T-helper 2 cell treated with Interferon-gamma antibody and Interleukin-4, amounts not matched to agents 100 ng/mL and 5 ng/mL, for 36 hours (primary cell): ENCODE measurements at regions not wholly inside any gene's neighbourhood (a gene's known extent, or its start where the extent isn't known, plus 50 kb on each side); places are given as distances from the start of the nearest gene placed in this dataset.

Experiments
- intact Hi-C: fragments of 100-400 bp; cut with micrococcal nuclease; formaldehyde crosslinking; loops from one replicate; pipeline ENCODE4 v1.15.1; 2023

DNA sequence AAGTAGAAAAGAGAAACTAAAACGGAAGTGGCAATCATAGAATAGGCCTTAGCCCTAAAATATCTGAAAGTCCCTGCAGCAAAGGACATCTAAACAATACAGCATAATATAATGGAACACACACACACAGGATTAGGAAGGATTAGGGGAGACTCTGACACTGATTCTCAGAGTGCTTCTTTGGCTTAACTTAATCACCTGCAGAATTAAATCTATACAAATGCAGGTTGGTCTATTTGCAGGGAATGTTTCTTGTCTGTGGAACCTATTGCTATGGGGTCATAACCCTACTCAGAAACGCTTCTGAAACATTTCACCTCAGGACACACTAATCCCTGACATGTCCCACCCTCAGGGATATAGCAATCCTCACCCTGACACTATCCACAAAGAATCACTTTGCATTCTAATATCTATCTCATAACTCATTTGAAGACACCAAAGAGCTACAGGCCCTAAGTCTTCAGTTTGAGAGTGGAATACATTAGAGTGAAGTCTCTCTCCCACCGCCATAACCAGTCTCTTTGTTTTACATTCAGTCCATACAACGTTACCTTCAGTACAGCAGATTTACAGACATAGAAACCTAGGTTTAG, 1041.2 kb downstream of the TUSC7 start:
- intact Hi-C loops: no loop called here

DNA sequence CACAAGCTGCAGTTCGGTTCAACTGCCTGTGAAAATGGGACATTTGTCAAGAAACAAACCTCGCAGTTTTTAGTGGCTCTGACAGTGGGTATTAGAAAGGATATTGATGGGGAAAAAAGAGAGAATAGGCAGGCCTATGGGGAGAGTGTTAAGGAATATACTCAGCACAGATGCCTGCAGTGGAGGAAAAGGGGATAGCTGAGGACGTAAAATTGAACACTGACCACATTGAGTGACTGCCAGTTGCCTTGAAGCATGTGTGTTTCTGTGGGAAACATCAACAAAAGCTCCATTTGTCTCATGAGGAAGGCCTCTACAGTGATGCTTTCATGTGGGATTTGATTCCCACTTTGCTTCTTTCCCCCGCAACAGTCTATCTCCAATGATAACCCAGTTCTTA, 1042.1 kb downstream of the TUSC7 start:
- intact Hi-C loops: no loop called here

DNA sequence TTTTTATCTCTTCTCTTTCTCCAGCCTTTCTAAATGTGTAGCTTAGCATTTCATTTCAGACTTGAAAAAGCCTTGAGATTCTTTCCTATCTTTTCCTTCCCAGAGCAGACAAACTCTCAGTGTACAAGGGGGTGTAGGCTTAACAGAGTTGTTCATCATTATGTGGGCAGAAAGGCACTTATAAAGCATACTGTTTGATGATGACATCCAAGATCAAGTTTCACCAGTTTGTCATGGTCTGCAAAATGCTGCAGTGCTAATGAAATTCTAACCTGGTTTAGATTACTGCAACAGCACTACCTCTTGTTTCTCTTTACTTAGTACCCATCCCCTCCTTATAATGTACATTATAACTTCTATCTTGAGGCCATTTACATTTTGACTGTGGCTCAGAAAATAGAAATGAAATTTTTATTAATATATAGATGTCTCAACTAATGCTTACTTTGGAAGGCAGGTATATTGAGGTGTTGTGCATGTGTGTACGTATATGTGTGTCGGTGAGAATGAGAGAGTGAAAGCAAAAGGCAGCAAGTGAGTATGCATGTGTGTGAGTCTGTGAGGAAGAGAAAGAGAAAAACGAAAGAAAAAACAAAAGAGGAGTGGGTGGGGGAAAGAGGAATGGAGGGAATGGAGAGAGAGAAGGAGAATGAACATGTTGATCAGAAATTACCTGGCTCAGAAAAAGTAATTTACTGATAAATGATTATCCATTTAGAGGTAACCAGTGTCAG, 1043.6 kb downstream of the TUSC7 start:
- intact Hi-C loops: no loop called here

DNA sequence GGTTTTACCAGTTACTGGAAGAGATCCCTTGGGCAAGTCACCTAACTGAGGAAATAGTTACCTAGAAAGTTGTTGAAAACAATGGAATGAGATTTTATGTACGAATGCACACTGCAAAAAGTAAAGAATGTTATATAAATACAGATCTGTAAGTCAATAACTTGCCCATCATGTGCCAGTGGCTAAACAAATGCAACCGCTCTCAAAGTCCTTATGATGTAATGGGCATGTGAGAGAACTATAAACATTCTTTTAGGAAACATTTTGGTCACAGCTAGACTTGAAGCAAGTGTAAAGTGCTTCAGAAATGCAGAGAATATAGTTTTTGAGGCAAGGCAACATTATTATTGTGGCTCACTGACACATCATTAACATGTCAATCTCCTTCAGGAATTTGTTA, 1044.5 kb downstream of the TUSC7 start:
- intact Hi-C loops: no loop called here

DNA sequence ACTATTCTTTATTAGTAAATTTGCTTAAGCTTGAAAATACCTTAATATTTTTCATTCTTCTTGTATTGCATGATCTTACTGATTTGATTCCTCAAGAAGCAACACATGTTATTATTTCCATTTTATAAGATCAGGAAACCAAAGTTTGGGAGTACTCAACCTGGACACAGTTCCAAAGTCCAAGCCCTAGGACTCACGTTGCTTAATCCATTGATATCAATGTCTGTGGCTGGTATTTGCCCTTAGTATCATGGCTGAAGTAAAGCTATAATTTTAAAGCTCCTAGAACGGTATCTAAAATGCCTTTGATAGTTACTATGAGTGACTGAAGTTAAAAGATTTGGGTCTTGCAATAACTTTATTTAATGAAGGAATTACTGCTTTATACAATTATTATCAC, 1045.3 kb downstream of the TUSC7 start:
- intact Hi-C loops: no loop called here

DNA sequence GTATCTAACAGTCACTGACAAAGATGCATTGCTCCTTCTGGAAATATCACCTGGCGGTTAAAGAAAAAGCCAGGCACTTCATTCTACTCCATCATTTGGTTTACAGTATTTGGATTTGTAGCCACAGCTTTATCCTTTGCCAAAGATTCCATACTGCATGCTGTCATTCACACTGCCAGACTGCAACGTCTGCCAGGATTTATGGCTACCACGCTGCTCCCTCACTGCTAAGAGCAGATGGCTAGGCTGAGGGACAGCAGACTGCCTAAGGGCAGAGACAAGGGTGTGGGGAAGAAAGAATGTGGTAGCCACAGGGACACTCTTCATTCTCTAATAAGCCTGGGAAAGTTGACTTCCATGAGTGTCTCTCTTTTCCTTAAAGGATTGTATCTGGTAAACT, 1047.0 kb downstream of the TUSC7 start:
- intact Hi-C loops: no loop called here

DNA sequence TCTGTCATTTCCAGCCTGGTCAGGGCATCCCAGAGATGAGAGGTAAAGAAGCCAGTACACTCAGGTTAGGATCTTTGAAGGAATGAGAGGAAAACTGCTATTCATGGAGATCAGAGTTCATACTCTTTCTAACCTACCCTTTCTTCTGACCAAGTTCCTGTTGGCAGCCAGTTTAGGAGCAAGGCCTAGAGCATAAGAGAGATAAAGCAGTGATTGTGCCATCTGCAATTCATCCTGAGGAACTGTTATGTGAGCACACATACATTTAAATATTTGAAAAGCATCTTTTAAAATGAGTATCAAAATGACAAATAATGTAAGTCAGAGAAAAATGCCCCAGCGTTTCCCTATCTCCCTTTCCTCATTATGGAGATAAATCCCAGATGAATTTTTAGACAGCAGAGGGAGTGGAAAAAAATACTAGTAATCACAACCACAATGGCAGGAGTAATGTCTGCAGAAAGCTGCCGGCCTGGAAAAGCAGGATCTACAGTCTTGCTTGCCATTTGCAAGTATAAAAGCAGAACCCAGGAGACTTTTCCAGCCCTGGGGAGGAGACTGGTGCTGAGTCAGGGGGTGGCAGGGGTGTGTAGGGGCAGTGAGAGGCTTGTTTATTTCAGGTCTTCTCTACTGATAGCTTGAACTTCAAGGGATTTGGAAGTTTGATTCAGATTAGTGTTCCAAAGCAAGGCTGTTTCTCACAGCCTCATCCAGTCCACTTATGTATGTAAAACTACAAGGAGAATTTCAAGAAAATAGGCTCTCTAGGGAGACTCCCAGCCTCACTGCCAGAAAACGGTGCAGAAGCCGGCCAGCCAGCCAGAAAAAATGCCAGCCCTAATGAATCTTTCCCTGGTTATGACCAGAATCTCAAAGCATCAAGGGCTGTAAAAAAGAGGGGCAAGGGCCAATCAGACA, 1052.4 kb downstream of the TUSC7 start:
- intact Hi-C loops: no loop called here

DNA sequence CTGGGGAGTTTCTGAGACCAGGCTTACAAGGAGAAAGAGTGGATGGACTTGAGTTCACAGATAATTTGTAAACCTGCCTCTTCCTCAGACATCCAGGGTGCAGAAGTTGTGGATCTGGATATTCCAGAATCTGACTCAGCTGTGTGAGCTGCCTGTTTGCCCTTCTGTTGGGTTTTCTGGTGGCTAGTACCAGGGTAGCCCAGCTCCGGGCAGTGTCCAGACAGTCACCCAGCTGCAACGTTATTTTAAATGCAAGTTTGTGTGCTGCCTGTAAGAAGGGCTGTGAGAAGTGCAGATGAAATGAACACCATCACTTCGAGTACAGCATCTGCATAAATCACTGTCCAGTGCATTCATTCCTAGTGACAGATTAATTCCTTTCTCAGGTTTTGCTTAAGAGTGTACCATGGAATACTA, 1053.0 kb downstream of the TUSC7 start:
- intact Hi-C loops: no loop called here

DNA sequence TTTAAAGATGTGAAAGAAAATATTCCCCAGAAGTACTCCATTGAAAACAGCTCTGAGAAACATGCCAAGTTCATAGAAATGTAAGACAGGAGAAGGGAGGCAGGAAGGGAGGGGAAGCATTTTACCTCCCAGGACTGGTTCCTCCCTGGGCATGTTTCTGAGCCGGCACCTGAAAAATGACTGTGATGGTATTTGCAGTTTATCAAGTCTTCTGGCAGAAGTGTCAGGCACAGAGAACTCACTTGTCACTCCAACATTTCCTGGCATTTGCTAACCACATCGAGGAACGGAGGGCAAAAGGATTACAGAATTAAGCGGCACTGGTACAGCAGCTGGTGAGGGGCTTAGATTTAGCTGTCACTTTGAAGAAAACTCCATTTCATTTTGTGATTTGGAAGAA, 1054.0 kb downstream of the TUSC7 start:
- intact Hi-C loops: no loop called here

DNA sequence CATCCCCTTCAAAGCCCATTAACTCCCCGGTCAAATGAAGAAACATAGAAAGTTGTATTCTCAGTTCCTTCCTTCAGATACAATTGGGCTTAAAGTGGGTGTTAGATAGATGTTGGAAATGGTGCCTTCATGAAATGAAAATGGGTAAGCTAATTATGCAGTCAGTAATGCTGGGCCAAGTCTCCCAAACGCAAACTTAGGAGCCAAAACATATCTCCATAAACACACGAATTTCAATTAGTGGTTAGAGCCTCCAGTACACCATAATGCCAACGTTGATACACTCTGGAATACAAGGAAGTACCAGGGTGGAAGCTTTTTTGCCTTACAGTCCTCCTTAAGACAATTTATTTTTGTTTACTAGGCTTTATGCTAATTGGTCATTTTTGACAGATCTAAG, 1059.0 kb downstream of the TUSC7 start:
- intact Hi-C loops: no loop called here

DNA sequence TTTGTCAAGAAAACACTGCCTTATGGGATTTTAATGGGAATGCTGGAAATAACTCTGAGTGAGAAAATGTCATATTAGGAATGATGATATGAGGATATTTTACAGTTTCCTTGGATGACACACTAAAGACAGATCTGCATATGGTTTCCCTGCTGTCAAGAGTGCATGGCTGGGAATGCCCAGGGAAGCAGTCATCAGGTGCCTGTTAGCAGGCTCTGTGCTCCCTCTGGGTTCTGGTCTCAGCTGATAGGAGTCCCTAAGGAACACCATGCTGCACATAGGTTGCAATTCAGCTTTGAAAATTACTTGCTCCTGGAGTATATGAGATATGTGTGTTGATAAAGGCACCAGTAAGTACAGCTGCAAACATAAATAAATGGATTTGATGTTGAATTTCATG, 1064.6 kb downstream of the TUSC7 start:
- intact Hi-C loops: no loop called here

DNA sequence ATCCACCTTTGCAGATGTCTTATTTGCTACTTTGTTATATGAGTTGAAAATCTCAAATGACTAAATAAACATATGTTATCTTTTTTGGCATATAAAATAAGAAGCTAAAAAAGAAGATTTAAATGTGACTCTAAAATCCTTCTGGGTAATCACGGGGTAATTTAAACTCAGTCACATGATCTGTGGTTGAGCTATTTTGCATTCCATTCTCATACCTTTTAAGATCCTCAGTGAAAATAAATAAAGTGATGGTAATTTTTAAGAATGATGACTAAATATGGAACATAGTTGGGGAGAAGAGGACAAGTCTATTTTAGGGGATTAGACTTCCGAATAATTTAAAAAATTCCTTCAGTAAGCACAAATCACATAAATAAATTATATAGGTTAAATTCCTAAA, 1076.8 kb downstream of the TUSC7 start:
- intact Hi-C loops: no loop called here

DNA sequence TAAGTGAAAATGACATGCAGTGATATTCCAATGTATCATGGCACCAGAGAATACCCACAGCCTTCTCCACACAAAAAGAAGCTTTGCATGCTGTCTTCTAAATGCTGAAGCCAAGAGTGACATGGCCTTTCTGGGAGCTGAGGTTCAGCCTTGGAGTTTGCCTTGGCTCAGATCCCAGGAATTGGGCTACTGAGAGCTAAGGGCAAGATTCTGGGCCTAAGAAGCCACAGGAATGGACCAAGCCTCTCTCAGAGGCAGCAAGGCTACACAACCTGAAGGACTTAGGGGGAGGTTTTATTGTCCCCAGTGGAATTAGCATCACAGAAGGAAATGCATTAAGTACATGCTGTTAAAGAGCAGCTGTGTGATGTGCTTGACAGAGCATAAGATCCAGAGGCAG, 1078.5 kb downstream of the TUSC7 start:
- intact Hi-C loops: no loop called here

DNA sequence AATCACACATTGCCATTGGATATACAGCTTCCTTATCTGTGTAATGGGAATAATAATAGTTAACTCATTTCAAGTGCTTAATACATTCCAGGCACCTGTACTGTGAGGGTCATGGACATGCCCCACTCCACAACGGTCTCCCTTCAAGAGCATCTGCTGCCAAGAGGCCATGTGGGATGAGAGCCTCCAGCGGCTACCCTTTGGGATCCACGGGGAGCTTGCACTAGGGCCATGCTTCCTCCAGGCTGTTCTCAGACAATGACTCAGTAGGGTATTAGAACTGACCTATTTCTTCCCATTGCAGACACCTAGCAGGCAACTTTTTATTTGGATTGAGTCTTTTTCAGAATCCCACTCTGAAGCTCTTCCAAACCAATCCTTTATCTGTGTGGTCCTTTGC, 1078.9 kb downstream of the TUSC7 start:
- intact Hi-C loops: no loop called here

DNA sequence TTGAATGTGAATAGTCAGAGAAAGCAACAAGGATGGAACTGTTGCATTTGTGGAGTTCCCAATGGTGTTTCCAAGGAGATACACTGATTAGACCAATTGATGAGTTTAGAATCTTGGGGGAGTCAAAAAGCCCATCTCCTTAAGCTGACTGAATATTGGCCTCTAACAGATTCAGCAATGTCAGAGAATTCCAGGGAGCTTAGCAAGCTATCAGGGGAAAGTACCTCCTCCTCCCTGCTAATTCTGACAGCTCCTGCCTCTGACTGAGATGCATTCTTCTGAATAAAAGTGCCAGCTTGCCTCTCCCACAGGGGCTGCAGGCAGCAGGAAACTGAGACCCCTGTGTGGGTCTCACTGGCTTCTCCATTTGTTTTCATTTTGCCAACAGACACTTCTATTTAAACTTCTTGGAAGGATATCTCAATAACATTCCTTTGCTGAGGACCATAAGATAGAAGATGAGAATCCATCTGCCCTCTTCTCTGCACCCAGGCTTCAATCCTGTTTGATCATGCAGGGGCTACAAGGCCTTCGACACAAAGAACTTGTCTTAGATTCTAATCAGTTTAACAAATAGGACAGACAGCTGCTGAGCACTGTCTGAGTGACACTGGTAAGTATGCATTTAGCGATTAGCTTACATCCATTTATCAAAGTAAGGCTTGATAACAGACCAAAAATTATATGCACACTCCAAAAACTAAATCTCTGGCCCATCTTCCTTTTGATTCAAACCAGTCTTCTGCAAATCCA, 1080.8 kb downstream of the TUSC7 start:
- intact Hi-C loops: no loop called here

DNA sequence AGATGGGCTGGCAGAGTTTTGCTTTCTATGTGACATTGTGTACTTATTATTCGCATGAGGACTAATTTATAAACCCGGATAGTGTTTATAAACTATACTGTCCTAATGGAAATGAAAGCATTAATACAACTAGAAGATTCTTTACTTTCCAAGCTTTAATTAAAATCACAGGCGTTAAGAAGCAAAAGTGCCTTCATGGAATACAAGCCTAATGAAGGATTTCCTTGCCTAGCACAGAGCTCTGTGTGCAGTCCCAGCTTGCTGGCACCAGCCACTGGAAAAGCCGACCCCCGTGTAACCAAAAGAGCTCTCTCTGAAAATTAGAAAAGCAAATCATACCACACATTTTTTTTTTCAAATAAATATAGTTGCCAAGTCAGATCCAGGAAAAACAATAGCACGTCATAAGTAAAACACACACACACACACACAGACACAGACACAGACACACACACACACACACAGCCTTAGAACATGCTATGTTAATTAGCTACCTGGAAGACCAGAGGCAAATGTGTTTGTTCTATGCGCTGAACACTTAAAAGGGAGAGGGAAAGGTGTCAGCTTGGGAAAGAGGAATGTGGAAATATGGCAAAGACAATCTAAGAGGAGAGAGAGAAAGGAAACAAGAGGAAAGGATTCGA, 1084.2 kb downstream of the TUSC7 start:
- intact Hi-C loops: no loop called here

DNA sequence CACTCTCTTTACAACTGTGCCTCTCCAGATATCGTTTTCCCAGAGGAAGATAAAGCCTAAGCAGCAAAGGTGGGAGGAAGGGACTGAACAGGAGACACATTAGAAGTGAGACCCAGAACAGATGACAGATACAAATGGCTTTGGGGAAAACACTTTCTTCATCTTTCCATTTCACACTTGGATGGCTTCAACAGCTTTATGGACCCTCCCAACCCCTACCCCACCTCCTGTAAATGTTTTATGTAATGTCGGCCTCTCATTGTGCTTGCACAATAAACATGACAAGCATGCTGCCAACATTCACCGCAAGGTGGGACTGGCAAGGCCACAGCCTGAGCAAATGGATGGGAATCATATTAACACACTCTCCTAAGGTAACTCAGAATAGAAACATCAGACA, 1088.6 kb downstream of the TUSC7 start:
- intact Hi-C loops: no loop called here

DNA sequence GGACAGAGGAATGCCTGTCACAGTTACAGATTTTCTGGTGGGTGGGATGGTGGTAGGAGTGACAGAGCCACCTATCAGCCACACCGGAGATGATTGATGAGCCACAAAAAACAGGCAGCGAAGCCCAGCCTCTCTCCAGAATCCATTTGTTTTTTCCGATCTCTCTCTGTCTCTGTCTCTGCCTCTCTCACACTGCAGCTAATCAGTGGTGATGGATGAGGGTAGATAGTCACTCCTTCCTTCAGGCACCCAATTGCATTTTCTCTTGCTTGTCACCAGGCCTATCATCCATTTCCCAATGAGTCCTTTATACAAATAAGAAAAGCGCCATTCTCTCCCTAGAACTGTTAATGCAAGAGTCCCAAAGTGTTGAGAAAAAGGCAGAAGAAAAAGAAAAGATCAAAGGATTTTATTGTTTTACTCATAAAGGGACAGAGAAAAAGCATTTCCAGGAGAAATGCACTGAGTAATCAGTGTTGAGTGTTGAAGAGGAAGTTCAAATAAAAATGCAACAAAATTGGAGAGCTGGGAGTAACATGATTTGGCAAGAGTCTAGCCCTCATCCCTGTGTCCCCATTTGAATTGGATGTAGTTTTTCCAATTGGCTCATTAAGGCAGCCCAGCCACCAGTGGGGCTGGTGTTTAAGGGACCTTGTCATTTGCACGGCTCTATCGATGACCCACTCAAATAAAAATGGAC, 1089.3 kb downstream of the TUSC7 start:
- intact Hi-C loops: no loop called here

DNA sequence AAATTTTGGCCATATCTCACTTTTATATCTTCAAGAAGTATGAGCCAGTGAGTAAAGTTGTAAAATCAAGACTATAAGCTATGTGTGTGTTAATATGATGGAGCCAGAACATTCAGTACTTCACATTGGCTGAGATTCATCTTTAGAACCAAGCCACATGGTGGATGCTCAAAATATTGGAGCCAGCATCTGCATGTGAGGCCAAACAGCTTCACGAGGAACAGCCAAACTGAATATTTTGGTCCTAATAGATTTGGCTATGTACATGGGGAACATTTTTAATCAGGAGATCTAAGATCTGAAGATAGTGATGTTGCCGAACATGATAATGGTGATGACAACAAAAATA, 1089.8 kb downstream of the TUSC7 start:
- intact Hi-C loops: no loop called here

DNA sequence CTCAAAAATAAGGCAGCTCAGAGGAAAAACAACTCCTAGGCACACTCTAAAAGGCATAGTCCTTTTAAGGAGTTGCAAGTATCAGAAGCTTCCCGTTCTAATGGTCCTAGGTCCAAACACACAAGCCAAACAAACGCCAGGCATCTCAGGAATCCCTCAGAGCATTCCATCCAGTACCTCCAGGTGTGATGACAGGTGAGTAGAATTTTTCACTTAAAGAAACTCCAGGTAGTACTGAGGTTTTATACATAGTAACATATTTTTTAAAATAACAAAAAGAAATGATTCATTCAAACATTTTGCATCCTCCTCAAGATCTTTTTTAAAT, 1092.3 kb downstream of the TUSC7 start:
- intact Hi-C loops: no loop called here
